Lower leg skin (tissue), 4 donors: ENCODE measurements at regions not wholly inside any gene's neighbourhood (a gene's known extent, or its start where the extent isn't known, plus 50 kb on each side); places are given as distances from the start of the nearest gene placed in this dataset.
"Not testable (repeated sequence)": the region's sequence is repeated elsewhere in the genome, so short reads cannot be mapped to it uniquely, and the experiment has no call there.

Experiments
- DNase-seq, 2 donors: peaks; one replicate each; pipeline ENCODE4 v3.0.0-alpha.2; 2019; ENCODE audit warnings: low spot score in 2 of 2
- H3K4me3 ChIP-seq: fragments of 200-600 bp; sonication (generic); 2 replicates; pipeline ENCODE4 v1.5.1; 2017; ENCODE audit warnings: mild to moderate bottlenecking, low read depth; ENCODE audit not compliant: poor library complexity, severe bottlenecking
- CTCF ChIP-seq, 3 donors: fragments of 450-650 bp; IDR thresholded peaks; one replicate each; pipeline ENCODE4 v1.5.1; 2016; ENCODE audit warnings: antibody characterized with exemption in 3 of 3, mild to moderate bottlenecking in 3 of 3, moderate library complexity in 2 of 3
- POLR2A ChIP-seq, 2 donors: fragments of 450-650 bp; IDR thresholded peaks; one replicate each; pipeline ENCODE4 v1.6.1; 2016 to 2017; ENCODE audit warnings: antibody characterized with exemption in 2 of 2, mild to moderate bottlenecking in 1 of 2, moderate library complexity in 1 of 2
- WGBS, 2 donors: methylation state at CpG; one replicate each; pipeline ENCODE4 v1.1.5; 2018; 5-methylcytosine and 5-hydroxymethylcytosine counted together
- intact Hi-C: fragments of 100-400 bp; cut with DNase I; formaldehyde crosslinking; loops from one replicate; pipeline ENCODE4 v1.15.0; 2023; ENCODE audit warnings: low total_unique reads

- intact Hi-C loops = no loop called here
- no peak overlapping the region for H3K4me3 ChIP-seq
- 85 to 91% methylated on average over 6 of the region's 6 CpGs for WGBS, 2 donors
- DNase-seq = no peak
- TF ChIP-seq CTCF (IDR thresholded peaks at IDR 0.05) (no peak), POLR2A (IDR thresholded peaks at IDR 0.05) (no peak)
These were observed 147.8 kb upstream of the FOXD4L5 start for GRCh38 chr9:65432722-65433323.

- intact Hi-C loops = no loop called here
- H3K4me3 ChIP-seq = no peak overlapping the region
- TF ChIP-seq CTCF (IDR thresholded peaks at IDR 0.05) (no peak), POLR2A (IDR thresholded peaks at IDR 0.05) (no peak)
- no peak for DNase-seq
- WGBS, 2 donors = 79% methylated on average over 2 of the region's 2 CpGs
These were observed 147.0 kb upstream of the FOXD4L5 start for GRCh38 chr9:65432051-65432450.

GRCh38 chr9:65430221-65430620, 145.2 kb upstream of the FOXD4L5 start:
- H3K4me3 ChIP-seq = no peak overlapping the region
- 62 to 80% methylated on average over 6 of the region's 7 CpGs for WGBS, 2 donors
- TF ChIP-seq CTCF (IDR thresholded peaks at IDR 0.05) (no peak), POLR2A (IDR thresholded peaks at IDR 0.05) (no peak)
- DNase-seq = no peak
- intact Hi-C loops = no loop called here

GRCh38 chr9:65427361-65427760, 142.4 kb upstream of the FOXD4L5 start:
- 75 to 79% methylated on average over 4 of the region's 4 CpGs for WGBS, 2 donors
- H3K4me3 ChIP-seq, DNase-seq, intact Hi-C loops: not testable (repeated sequence)

GRCh38 chr9:65426813-65427212, 141.8 kb upstream of the FOXD4L5 start:
- 78 to 80% methylated on average over 2 to 10 of the region's 10 CpGs for WGBS, 2 donors
- H3K4me3 ChIP-seq, DNase-seq, intact Hi-C loops: not testable (repeated sequence)

GRCh38 chr9:65426231-65426630, 141.2 kb upstream of the FOXD4L5 start:
- no peak overlapping the region for H3K4me3 ChIP-seq
- intact Hi-C loops = no loop called here
- no peak for DNase-seq
- TF ChIP-seq CTCF (IDR thresholded peaks at IDR 0.05) (no peak), POLR2A (IDR thresholded peaks at IDR 0.05) (no peak)
- WGBS, 2 donors = 70 to 91% methylated on average over 4 to 8 of the region's 8 CpGs

GRCh38 chr9:65425183-65425582, 140.2 kb upstream of the FOXD4L5 start:
- intact Hi-C loops, H3K4me3 ChIP-seq, DNase-seq: not testable (repeated sequence)
- 48 to 54% methylated on average over 5 of the region's 5 CpGs for WGBS, 2 donors

GRCh38 chr9:65424437-65424984, 139.5 kb upstream of the FOXD4L5 start:
- DNase-seq, H3K4me3 ChIP-seq, intact Hi-C loops: not testable (repeated sequence)
- 67 to 73% methylated on average over 7 to 8 of the region's 8 CpGs for WGBS, 2 donors

- WGBS, 2 donors = 90 to 91% methylated on average over 14 to 17 of the region's 18 CpGs
- DNase-seq, H3K4me3 ChIP-seq, intact Hi-C loops: not testable (repeated sequence)
These were observed 138.9 kb upstream of the FOXD4L5 start for GRCh38 chr9:65423691-65424436.

GRCh38 chr9:65422966-65423690, 138.1 kb upstream of the FOXD4L5 start:
- intact Hi-C loops, H3K4me3 ChIP-seq, DNase-seq: not testable (repeated sequence)
- 81 to 85% methylated on average over 11 of the region's 13 CpGs for WGBS, 2 donors
